ENCODE measurements at regions not wholly inside any gene's neighbourhood (a gene's known extent, or its start where the extent isn't known, plus 50 kb on each side); places are given as distances from the start of the nearest gene placed in this dataset.
A peak's percentile ranks its signal among the peaks of the same experiment; 100 is the strongest.

- no peak for DNase-seq
These were observed 108.0 kb downstream of the DIPK2A start for GRCh38 chr3:144079634-144080033.

- DNase-seq, result no peak
These were observed 113.3 kb downstream of the DIPK2A start for GRCh38 chr3:144084929-144085328.

DNA sequence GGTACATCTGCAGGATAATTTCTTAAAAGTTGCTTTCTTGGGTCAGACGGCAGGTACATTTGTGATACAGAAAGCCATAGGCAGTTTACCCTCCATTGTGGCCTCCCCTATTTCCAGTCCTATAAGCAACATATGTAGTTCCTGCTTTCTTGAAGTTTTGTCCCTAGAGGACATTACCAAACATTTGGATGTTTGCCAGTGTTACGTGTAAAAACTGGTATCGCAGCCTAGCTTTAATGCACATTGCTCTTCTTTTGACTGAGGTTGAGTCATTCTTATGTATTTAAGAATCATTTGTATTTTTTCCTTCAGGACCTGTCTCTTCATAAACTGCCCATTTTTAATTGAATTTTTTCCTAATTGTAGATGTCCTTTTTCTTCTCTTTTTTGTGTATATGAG lies 114.3 kb downstream of the DIPK2A start:
- DNase-seq, result no peak

DNA sequence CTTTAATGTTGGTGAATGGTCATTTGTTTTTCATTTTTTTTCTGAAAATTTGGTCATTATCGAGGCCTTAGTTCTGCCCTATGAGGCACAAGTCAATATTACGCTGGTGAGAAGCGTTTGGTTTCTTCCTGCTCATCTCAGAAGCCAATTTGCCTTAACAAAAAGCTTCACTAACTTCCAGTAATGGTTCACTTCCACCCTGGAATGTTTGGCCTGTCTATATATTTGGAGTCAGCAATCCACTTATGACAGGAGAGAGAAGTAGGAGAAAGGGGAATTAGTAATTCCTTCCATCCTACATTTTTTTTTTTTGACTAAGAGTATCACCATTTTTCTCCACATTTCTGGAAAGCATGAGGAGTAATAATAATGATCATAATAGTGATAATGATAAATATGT lies 124.4 kb downstream of the DIPK2A start:
- DNase-seq, result no peak

DNA sequence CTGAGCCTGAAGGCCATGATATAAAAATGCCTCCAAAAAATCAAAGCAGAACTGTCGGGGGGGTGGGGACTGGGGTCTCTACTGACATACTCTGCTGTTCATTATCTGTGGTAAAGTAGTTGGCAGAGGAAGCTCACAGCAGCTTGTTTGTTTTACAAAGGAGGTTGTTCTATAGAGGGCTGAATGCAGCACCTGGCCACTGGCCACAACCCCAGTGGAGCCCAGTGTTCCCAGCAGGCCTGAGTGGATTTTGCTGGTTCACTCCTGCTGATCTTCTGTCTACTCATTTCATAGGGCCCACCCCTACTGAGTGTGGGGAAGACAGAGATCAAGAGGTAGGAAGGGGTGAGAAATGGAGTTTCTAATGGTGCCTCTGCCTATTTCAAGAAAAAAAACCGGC lies 125.5 kb downstream of the DIPK2A start:
- DNase-seq, result no peak

DNA sequence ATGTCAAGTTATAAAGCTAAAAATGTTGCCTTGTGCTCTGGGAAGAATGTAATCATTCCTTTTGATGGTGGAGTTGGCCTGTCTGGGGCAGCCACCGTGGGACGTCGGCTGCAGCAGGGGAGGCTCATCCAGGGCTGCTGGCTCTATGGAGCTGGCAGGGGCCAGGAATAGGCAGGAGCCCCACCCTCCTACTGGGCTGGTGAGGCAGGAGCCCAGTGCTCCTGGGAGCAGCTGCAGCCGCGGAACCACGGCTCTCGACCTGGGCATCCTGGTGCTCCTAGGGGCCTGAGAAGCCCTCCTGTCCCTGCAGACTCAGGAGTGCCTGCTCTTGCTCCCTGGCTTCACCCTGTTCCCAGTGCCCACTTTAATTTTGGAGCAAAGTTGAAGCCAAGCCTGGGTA lies 127.1 kb downstream of the DIPK2A start:
- DNase-seq, result no peak

DNA sequence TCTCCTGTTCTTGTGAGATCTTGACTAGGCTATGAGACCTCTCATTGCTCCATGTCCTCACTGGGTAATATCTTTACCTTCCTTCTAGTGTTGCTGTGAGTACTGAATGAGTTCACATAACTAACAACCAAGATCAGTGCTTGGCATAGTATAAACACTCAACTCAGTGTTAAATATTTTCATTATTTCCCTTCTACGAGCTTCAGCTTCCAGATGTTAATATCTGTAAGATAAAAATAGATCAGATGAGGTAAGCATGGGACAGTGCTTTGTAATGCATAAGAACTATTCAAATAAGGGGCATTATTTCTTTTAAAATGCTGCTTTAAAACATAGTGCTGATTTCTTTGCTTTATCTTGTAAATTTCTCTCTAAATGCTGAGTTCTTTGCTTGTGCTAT lies 130.8 kb downstream of the DIPK2A start:
- no peak for DNase-seq

- no peak for DNase-seq
These were observed 132.6 kb downstream of the DIPK2A start for GRCh38 chr3:144104186-144104585.

GRCh38 chr3:144104679-144105078 lies 133.1 kb downstream of the DIPK2A start:
- no peak for DNase-seq

- DNase-seq, result no peak
These were observed 133.9 kb downstream of the DIPK2A start for GRCh38 chr3:144105542-144105941.

DNA sequence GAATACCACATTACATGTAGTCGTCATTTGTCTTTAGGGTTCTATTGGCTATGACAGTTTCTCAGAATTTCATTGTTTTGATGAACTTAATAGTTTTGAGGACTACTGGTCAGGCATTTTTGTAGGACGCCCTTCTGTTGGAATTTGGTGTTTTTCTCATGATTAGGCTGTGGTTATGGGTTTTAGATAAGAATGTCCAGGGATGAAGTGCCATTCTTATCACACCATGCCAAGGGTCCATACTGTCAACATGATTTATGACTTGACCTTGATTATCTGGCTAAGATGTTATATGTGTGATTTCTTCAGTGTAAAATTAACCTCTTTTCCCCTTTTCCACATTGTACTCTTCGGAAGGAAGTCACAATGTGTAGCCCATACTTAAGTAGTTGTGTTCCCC lies 135.3 kb downstream of the DIPK2A start:
- DNase-seq, result no peak

GRCh38 chr3:144107923-144108322 lies 136.3 kb downstream of the DIPK2A start:
- DNase-seq, result no peak

DNA sequence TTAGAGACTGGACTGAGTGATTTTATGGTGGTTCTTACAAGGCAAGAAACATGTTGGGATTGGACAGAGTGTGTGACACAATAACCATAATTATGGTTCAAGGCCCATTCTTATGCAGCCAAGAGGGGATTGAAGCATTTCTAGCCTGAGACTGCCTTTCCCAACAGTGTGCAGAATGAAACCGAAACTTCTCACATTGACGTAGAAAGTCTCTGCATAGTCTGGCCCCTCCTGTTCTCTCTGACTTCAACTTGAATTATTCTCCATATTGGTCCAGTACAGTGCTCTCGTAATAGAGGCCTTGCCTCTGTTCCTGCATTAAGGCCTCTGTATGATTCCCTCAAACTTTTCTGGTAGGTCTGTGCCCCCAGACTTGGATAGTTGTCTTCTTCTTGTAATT lies 138.3 kb downstream of the DIPK2A start:
- no peak for DNase-seq

- peak; percentile 40 for DNase-seq
These were observed 140.4 kb downstream of the DIPK2A start for GRCh38 chr3:144112036-144112435.

GRCh38 chr3:144112437-144112836 lies 140.8 kb downstream of the DIPK2A start:
- no peak for DNase-seq

- DNase-seq, result no peak
These were observed 143.1 kb downstream of the DIPK2A start for GRCh38 chr3:144114767-144115166.

- no peak for DNase-seq
These were observed 148.0 kb downstream of the DIPK2A start for GRCh38 chr3:144119633-144120032.

DNA sequence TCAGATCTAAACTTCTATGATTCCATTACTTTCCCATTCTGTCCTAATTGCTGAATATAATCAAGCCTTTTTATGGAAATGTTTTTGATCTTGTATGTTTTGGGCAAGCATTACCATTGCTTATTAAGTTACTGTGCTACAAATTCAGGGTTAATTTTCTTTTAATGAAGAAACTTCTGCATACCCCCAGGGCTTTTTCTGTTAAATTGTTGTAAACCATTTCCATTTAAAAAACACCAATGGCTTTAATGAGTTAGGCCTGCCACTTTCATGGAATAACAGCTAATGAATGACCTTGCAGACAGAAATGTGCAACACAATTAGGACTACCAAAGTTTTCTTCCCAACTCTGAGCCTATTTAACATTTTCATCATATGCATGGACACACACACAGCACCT lies 150.0 kb downstream of the DIPK2A start:
- no peak for DNase-seq

- no peak for DNase-seq
These were observed 155.4 kb downstream of the DIPK2A start for GRCh38 chr3:144127014-144127413.

- DNase-seq, result no peak
These were observed 156.1 kb downstream of the DIPK2A start for GRCh38 chr3:144127700-144128099.

- no peak for DNase-seq
These were observed 156.7 kb downstream of the DIPK2A start for GRCh38 chr3:144128108-144128892.

GRCh38 chr3:144129536-144130214 lies 158.1 kb downstream of the DIPK2A start:
- no peak for DNase-seq

- DNase-seq, result no peak
These were observed 169.5 kb downstream of the DIPK2A start for GRCh38 chr3:144141074-144141473.

- no peak for DNase-seq
These were observed 169.9 kb downstream of the DIPK2A start for GRCh38 chr3:144141496-144141895.
